ENCODE measurements at regions not wholly inside any gene's neighbourhood (a gene's known extent, or its start where the extent isn't known, plus 50 kb on each side); places are given as distances from the start of the nearest gene placed in this dataset.
"Not testable (repeated sequence)": the region's sequence is repeated elsewhere in the genome, so short reads cannot be mapped to it uniquely, and the experiment has no call there.

DNA sequence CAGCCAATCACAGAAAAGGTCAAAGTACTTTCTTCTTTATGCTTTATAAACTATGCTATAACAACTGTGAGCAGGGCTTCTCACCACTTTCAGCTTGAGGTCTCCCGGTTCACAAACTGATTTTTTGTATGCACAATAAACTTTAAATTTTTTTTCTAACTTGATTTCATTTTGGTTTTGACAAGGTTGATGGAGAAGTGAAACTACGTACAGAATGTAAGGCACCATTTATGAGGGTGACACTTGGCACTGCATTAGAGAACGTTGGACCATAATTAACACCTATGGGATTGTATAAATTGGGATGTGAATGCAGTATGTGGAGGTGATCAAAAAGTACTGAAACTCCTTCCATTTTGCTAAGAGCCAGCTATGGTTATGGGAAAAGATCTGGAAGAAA is 857.9 kb upstream of the HTR2C start:
- DNase-seq: no peak

DNA sequence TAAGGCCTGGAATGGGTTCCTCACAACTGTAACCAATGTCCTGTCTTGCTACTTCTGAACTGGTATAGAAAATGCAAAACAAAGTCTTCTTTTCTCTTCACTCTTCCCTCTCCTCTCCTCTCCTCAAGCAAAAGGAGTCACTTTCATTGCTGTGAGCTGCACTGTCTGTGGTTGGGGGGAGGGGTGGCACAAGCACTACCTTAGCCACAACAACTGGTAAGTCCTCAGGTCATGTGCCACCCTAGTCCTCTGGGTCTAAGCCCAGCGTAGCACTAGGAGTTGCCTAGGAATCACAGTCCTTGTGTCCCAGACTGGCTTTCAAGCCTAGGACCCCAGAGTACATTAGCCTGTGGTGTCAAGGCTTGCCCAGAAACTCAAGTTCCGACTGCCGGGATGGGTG is 859.3 kb upstream of the AMOT start:
- DNase-seq: no peak

DNA sequence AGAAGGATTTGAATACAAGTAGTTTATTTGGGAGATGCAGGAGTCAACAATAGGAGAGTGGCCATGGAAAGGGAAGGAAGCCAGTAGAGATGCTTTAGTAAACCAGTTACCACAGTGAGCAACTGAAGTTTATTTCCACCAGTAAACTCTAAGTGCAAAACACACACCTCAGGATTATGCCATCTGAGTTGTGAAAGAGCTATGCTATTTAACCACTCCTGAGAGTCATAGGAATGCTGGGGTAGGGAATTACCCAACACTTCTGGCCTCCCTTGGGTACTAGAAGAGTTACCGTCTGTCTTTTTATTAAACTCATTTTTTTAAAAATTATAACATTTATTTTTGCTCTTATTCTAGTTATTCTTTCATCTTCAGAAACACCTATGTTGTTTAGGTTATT is 834.6 kb upstream of the AMOT start:
- DNase-seq: no peak

DNA sequence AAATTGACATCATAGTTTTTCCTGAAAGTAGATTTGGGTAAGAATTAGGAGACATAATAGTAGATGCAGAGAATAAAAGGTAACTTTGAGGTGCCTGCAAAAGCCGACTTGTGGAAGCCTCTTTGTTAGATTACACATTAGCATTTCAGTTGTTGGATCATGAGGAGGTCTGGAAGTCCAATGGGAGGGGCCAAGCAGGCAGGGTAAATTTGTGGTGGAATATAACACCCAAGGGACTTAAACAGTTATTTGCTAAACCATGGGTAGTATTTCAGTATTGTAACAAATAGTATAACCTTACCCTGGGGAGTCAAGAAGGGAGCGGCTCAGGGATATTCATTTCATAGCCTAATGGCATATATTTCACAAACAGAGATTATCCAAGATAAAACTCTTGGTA is 810.7 kb upstream of the AMOT start:
- no peak for DNase-seq

DNA sequence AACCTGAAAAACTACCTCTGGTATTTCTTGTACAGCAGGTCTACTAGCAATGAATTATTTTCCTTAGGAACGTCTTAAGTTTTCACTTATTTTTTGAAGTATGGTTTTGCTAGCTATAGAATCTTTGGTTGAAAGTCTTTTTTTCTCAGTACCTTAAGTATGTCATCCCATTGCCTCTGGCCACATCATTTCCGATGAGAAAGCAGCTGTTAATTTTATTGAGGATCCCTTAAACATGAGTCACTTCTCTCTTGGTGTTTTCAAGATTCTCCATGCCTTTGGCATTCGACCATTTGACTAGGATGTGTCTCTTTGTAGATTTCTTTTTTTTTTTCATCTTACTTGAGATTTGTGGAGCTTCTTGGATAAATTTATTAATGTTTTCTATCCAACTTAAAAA is 803.8 kb upstream of the AMOT start:
- no peak for DNase-seq

DNA sequence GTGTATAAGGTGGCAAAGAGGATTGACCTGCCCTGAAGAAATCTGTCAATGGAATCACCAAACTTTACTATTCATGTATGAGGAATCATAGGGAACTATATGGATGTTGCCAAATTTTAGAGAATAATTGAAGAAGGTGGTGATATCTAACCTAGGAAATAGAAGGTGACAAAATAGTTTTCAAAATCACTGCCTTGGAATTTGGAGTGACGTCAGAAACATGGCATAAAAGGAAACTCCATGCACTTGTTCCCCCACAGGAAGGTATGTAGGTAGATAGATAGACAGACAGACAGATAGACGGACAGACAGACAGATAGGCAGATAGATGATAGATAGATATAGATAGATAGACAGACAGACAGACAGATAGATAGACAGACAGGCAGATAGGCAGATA is 793.9 kb upstream of the AMOT start:
- DNase-seq: no peak

DNA sequence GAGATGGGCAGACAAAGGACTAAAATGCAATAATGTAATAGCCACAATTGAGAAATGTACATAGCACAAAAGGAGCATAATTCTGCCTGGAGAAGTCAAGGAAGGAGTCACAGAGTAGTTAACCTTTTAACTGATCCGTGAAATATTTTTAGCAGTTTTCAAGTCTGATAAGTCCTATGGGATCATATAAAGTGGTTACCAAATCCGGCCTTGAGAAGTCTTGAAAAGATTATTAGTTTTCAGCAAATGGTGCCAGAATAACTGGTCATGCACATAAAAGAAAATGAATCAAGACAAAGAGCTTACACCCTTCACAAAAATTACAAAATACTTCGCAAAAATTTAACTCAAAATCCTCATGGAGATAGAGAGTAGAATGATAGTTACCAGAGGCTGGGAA is 788.7 kb upstream of the AMOT start:
- DNase-seq: no peak

DNA sequence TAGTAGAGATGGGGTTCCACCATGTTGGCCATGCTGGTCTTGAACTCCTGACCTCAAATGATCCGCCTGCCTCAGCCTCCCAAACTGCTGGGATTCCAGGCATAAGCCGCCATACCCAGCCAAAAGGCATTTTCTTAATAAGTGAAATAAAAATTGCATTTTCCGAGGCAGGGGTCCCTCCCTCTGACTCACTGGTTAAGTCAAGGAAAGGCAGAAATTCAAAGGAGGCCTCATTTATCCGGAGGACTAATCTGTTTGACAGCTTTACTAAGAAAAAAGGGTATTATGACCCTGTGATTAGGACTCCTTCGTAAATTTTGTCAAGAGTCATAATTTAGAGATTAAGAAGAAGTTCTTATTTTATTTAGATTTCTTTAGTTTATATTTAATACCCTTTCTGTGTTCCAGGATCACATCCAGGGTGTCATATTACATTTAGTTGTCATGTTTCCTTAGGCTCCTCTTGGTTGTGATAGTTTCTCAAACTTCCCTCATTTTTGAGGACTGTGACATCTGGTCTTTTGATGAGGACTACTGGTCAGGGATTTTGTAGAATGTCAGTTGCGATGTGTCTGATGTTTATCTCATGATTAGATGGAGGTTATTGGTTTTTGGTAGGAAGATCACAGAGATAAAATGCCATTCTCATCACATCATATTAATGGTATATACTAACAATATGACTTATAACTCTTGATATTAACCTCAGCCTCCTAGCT is 753.7 kb upstream of the AMOT start:
- no peak for DNase-seq

DNA sequence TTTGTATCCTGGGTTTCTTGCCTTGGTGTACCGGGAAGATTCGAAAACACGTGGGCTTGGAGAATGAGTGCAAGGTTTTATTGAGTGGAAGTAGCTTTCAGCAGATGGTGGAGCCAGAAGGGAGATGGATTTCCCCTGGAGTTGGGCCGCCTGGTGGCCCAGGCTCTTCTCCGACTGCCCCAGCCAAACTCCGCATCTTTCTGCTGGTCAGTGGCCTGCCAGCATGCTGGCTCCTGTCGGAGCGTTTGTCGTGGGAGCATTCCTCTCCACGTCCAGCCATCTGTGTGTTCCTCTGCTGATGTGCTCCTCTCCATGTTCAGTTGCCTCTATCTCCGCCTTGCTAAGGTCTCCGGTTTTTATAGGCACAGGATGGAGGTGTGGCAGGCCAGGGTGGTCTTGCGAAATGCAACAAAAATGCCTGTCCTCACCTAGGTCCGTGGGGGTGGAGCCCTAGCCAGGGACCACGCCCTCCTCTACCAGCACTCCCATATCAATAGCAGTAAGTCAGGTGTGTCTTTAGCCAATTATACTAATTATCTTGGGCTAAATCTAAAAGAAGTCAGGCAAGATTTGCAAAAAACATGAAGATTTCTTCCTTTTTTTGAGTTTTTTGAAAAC is 745.8 kb upstream of the AMOT start:
- DNase-seq: no peak

DNA sequence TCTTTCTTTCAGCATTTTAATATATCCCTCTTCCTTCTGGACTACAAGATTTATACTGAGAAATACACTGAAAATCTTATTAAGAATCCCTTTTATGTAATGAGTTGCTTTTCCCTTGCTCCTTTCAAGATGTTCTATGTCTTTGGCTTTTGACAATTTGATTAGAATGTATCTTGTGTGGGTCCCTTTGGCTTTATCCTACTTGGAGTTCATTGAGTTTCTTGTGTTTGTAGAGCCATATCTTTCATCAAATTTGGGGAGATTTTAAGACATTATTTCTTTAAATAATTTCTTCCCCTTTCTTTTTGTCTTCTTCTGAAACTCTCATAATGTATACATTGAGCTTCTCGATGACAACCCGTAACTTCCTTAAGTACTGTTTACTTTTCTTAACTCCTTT is 739.9 kb upstream of the AMOT start:
- no peak for DNase-seq

DNA sequence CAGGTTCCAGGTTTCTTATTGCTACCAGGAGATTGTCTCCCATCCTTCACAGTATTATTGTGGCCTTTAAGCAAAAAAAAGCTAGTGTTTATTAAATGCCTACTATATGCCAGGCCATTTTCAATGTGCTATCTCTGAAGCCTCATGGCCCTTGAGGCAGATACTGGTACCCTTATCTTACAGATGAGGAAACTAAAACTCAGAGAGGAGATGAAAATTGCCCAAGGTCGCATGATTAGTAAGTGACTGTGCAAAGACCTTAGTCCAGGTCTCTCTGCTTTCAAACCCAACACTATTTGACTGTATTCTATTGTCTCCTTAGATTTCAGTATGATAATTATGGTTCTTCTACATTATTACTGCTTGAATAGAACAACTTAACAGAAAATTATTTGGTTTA is 717.9 kb upstream of the AMOT start:
- no peak for DNase-seq

DNA sequence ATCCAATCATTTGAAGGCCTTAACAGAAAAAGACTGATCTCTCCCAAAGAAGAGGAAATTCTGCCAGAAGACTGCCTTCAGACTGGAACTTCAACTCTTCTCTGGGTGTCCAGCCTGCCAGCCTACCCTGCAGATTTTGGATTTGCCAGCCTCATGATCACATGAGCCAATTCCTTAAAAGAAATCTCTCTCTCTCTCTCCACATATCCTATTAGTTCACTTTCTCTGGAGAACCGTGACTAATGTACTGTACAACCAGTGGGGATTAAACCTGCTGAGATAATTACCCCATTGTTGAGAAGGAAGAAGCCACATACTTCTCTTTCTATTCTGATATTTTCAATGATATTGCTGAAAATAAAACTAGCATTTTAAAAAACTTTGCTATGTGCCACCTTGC is 711.3 kb upstream of the AMOT start:
- DNase-seq: no peak

DNA sequence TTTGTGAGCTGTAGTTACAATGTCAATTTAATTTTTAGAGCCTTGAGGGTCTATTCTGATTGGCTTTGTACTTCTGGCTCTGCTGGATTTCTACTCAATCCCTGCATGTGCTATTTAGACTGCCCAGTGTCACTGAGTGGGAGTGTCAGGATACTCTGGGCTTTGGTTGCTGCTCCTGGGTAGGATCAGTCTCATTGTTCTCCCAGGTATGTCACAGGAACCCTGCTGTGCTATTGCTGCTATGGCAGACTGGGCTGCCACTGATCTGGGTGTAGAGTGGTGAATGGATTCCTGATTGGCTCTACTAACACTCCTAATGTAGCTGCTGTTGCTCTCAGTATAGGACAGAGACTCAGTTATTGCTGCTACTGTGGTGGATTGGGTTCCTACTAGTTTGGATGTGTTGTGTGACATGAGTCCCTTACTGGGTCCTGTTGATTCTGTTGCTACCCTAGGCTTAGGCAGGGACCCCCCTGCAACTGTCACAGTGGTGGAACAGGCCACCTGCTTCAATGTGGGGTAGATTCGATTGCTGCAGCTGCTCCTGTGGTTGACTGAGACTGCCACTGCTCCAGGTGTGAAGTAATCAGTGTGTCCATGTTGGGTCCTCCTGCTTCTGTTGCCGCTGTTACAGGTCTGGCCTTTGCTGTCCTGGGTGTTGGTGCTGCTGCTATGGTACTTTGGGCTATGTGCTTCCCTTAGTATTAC is 707.8 kb upstream of the AMOT start:
- no peak for DNase-seq

DNA sequence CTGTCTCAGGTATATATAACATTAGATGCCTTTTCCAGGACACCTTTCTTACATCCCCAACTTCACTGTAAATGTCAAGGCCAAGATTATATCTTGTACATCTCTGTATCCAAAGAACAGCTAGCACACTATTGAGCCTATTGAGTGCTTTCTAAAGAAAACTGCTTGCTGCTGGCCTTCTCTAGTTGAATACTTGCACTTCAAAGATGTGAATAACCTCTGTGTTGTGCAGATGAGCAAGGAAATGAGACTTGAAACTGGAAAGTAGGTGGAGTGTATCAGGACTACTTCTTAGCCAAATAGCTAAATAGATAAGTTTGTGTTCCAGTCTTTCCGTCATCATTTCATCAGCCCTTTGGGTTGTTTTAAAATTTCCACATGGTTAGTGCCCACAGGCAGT is 704.4 kb upstream of the AMOT start:
- no peak for DNase-seq

DNA sequence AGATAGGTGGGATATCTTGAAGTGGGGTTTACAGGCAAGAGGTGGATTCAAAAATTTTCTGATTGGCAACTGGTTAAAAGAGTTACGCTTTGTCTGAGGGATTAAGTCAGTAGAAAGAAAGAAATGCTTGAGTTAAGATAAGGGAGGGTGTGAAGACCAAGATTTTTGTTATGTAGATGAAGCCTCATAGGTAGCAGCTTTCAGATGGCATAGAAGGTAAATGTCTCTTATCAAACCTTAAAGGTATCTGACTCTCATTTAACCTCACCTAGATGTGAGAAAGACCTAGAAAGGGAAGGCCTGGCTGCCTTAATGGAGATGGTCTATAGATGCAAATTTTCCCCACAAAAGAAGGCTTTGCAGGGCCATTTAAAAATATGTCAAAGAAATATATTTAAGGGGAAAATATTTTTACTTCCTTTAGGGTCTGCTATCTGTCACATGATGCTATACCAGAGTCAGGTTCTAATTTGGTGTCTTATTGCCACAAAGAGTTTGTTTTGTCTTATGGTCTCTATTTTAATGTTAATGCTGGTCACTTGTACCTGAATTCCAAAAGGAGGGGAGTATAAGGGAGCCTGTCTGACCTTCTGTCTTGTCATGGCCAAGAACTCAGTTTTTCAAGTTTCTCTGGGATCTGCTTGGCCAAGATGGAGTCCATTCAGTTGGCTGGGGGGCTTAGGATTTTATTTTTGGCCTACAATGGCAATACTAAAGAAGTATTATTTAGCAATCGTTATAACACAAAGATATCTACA is 699.1 kb upstream of the AMOT start:
- no peak for DNase-seq

DNA sequence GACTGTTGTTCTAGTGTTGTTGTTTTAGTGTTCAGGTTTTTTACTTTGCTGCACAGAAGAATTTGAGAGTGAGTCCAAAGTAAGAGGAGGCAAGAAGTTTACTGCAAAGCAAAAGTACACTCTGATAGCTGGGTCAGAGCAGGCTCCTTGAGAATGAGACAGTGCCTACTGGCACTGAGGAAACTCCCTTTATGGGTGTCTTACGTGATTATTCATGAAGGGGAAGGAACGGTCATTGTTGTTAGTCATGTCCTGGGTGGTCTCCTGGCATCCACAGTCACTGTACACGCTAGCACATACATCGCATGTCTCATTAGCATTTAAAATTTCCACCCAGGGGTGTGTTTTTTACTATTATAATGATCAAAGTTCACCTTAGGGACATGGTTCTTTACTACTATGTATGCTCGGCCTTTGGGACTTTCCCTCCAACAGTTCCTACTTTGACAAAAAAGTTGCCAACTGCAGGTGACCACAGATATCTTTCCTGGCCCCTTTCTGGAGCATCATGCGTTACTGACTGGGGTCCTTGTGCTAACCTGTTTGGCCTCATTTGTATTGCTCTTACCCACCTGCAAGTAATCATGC is 688.9 kb upstream of the AMOT start:
- no peak for DNase-seq

DNA sequence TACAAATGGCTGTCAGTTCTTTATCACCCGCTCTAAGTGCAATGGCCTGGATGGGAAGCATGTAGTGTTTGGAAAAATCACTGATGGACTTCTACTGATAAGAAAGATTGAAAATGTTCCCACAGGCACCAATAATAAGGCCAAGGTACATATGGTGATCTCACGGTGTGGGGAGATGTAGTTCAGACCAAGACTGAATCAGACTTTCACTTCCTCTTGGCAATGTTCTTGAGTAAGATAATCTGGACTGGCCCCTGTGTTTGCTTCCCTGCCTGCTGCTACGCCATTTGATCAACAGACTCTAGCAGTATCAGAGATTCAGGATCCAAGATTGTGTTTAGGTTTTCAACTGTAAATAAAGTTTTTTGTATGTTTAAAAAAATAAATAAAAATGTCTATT is 682.2 kb upstream of the AMOT start:
- no peak for DNase-seq

DNA sequence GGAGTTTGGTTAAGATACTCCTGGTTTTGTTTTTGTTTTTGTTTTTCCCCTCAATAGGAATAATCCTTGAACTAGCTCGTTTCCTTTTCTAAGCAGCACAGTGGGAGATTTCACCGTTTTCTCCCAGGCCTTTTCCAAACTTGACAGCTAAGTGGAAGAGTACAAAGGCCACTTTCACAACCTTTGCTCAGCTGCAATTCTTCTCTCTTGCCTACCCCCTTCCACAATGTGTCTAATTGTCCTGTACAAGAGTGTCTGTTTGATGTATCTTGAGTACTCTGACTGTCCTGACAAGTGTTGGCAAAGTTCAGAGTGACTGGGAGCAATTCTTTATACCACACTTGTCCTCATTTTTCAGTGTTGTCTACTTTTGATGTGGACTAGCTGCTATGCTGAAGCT is 674.3 kb upstream of the AMOT start:
- DNase-seq: no peak

DNA sequence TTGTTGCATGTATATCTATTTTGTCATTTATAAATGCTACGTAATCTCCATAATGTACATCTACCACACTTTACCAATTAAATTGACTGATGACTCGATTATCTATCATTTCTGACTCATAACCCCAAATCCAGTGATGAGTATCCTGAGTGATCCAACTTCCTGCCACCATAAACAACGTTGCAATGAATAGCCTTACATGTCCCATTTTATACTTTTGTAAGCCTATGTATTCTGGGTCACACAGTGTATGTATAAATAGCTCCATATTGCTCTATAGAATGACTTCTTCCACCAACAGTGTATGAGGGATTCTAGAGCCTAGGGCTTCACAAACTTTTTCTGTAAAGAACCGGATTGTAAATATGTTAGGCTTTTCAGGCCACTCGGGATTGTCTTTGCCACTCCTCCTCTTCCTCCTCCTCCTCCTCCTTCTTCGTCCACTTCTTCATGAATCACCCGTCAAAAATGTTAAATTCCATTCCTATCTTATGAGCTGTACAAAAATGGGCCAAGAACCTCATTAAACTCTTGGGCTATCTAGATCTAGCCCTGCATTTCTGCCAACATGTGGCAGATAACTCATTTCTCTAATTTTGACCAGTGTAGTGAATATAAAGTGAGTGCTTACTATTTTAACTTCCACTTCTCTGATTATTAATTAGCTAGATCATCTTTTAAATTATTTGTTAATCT is 672.2 kb upstream of the AMOT start:
- no peak for DNase-seq

DNA sequence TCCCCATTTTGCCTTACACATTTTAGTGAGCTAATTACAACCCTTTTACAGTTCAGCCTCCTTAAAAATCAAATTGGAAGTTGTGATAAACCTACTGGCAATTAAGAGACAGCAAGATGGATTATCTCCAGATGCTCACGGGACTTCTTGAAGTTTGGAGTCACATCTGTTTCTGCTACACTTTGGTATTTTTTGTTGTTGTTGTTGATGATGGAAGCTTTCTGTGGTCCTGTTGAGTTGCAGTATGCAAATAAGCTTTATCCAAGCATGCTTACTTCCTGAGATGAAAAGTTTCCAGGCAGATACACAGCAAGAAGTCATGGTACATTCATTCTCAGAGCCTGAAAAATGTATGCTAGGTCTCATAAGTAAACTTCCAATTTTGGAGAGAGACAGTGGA is 670.0 kb upstream of the AMOT start:
- DNase-seq: no peak

DNA sequence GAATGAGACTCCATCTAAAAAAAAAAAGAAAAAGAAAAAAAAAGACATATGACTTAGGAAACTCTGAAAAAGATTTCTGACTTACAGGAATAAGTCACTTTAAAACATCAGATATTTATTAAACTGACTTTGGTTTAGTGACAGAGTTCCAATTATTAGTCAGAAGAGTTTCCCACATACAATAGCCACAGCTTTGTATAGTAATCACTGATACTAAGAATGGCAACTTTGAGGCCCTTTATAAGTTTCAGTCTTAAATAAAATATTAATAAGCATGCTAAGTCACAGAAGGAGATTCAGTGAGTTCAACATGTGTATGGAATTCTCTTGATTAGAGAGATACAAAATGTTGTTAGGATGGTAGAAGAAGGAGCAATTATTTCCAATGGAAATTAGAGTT is 652.3 kb upstream of the AMOT start:
- DNase-seq: no peak

DNA sequence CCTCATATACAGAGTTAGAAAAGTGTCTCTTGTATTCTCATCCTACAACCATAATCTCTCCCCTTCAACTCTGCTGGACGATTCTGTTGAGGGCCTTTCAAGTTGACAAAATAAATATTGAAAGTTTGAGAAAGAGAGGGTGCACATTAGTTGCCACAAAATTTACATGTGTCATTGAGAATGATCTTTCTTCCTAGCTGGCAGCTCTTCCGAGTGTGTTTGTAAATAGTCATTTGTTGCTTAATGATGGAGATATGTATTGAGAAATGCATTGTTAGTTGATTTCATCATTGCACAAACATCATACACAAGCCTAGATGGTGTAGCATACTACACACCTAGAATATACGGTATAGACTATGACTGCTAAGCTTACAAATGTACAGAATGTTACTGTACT is 632.8 kb upstream of the AMOT start:
- no peak for DNase-seq

DNA sequence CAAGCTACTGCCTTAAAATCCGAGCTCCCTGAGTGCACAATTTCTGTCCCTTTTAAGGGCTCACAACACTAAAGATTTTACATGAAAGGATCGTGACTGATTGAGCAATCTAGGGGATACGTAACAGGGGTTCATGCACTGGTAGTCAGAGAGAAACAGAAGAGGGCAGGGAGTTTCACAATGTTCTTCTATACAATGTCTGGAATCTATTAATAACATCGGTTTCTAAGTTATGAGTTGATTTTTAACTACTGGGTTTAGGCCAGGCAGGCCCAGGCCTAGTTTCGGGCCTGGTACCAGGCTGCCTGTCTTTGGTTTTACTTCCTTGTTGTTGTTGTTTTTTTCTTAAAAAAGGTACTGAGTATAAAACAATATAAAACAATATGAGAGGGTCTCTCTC is 632.4 kb upstream of the AMOT start:
- not testable (repeated sequence) for DNase-seq
